Muscle of leg (tissue), 3 donors: ENCODE measurements at regions not wholly inside any gene's neighbourhood (a gene's known extent, or its start where the extent isn't known, plus 50 kb on each side); places are given as distances from the start of the nearest gene placed in this dataset.
"Not testable (repeated sequence)": the region's sequence is repeated elsewhere in the genome, so short reads cannot be mapped to it uniquely, and the experiment has no call there.

Experiments used
- DNase-seq: peaks from one replicate; pipeline ENCODE4 v3.0.0; 2013
- H3K27ac ChIP-seq: one replicate; pipeline ENCODE4 v1.5.1; 2013; ENCODE audit warnings: mild to moderate bottlenecking, low read length, control low read depth
- H3K27me3 ChIP-seq: one replicate; pipeline ENCODE4 v1.6.1; 2013; ENCODE audit warnings: low read length; ENCODE audit not compliant: control insufficient read depth, insufficient read depth
- H3K36me3 ChIP-seq: one replicate; pipeline ENCODE4 v1.6.1; 2013; ENCODE audit warnings: low read length; ENCODE audit not compliant: control insufficient read depth, insufficient read depth
- H3K4me1 ChIP-seq: one replicate; pipeline ENCODE4 v1.6.1; 2013; ENCODE audit warnings: low read length; ENCODE audit not compliant: control insufficient read depth, insufficient read depth
- H3K4me3 ChIP-seq: one replicate; pipeline ENCODE4 v1.5.1; 2013; ENCODE audit warnings: low read length, control low read depth
- H3K9me3 ChIP-seq: replicated peaks from 2 replicates; pipeline ENCODE4 v1.6.1; 2013; ENCODE audit warnings: low read depth, low read length; ENCODE audit not compliant: control insufficient read depth
- WGBS: methylation state at CpG from one replicate; pipeline ENCODE4 v1.1.5; 2013; ENCODE audit warnings: missing lambda C conversion rate; ENCODE audit not compliant: insufficient coverage; 5-methylcytosine and 5-hydroxymethylcytosine counted together

DNA sequence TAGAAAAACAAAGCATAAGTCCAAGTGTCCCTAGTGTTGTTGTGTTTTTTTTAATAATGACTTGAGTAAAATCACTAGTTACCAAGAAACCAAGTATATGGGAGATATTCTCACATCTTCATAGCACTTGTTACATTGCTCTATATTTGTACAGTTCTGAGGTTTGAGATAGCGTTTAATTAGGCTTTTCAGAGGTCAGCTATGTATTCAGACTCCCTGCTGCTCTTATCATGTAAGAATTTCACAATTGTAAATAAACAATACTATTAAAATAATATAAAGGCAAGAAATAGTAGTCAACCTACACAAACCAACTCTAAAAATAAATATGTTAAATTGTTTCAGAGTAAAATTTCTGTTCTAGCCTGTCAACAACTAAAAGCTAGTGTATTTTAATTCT lies 761.9 kb upstream of the FAM174A start:
- DNase-seq, result no peak
- WGBS, result no CpG with 5 or more reads among the region's 1 CpG
- Histone ChIP-seq H3K4me1 (no peaks in the 10 kb centered on the region), H3K4me3 (no peak overlapping the region), H3K9me3 (no peaks in the 10 kb centered on the region), H3K27me3 (no peaks in the 10 kb centered on the region), H3K36me3 (no peaks in the 10 kb centered on the region), H3K27ac (no peak overlapping the region)

DNA sequence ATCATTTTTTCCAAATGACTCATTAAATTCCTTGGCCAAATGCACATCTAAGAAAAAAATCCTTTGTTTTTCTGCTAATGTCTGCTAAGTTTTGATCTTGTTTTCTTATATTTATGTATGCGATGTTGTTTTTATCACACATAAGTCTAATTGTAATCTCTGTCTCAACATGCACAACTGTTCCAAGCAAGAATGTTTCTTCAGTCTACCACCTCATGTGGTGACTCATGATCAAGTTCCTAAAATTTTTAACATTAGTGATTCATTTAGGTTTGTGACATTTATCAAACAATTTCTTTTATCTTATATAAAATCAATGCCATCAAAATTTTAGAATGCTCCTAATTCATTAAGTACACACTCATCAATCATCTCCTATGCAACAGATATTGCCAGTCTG lies 763.9 kb upstream of the FAM174A start:
- H3K36me3 ChIP-seq, result no peaks in the 10 kb centered on the region
- H3K4me3 ChIP-seq, result no peak overlapping the region
- no peaks in the 10 kb centered on the region for H3K9me3 ChIP-seq
- DNase-seq, result no peak
- H3K4me1 ChIP-seq, result no peaks in the 10 kb centered on the region
- no CpG with 5 or more reads among the region's 1 CpG for WGBS
- no peak overlapping the region for H3K27ac ChIP-seq
- H3K27me3 ChIP-seq, result no peaks in the 10 kb centered on the region

DNA sequence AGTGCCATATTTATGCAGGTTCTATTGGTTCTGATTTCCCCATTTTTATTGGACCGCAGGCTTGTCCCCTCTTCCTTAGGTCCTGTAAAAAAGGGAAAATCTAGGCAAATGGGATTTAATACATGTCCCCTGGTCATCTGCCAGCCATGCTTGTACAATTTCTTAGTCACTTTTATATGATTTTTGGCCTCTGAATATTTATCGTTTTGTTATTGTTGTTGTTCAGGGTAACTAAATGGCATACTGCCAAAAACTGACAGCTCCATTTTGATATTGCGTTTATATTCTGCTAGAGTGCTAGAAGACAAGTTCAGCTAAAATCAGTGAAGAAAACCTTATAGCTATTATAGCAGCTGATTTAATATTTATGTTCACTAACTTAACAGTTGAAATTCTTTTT lies 770.2 kb upstream of the FAM174A start:
- H3K27me3 ChIP-seq, result no peaks in the 10 kb centered on the region
- no peak overlapping the region for H3K4me3 ChIP-seq
- no peaks in the 10 kb centered on the region for H3K4me1 ChIP-seq
- H3K36me3 ChIP-seq, result no peaks in the 10 kb centered on the region
- WGBS, result no CpG with 5 or more reads among the region's 3 CpGs
- no peak overlapping the region for H3K27ac ChIP-seq
- peaks cover 3% of the 10 kb centered on the region for H3K9me3 ChIP-seq
- peak; percentile 51 for DNase-seq

DNA sequence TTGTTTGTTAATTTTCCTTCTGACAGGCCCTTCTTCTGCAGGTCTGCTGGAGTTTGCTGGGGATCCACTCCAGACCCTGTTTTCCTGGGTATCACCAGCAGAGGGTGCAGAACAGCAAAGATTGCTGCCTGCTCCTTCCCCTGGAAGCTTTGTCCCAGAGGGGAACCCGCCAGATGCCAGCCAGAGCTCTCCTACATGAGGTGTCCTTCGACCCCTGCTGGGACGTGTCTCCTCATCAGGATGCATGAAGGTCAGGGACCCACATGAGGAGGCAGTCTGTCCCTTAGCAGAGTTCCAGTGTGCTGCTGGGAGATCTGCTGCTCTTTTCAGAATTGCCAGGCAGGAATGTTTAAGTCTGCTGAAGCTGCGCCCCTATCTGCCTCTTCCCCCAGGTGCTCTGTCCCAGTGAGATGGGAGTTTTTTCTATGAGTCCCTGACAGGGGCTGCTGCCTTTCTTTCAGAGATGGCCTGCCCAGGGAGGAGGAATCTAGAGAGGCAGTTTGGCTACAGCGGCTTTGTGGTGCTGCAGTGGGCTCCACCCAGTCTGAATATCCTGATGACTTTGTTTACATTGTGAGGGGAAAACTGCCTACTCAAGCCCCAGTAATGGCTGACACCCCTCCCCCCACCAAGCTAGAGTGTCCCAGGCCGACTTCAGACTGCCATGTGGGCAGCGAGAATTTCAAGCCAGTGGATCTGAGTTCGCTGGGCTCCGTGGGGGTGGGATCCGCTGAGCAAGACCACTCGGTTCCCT lies 772.0 kb upstream of the FAM174A start:
- H3K27me3 ChIP-seq, result no peaks in the 10 kb centered on the region
- 85% methylated on average over 10 of the region's 11 CpGs for WGBS
- no peaks in the 10 kb centered on the region for H3K36me3 ChIP-seq
- no peak overlapping the region for H3K4me3 ChIP-seq
- DNase-seq, result no peak
- peaks cover 3% of the 10 kb centered on the region for H3K9me3 ChIP-seq
- H3K4me1 ChIP-seq, result no peaks in the 10 kb centered on the region
- no peak overlapping the region for H3K27ac ChIP-seq

DNA sequence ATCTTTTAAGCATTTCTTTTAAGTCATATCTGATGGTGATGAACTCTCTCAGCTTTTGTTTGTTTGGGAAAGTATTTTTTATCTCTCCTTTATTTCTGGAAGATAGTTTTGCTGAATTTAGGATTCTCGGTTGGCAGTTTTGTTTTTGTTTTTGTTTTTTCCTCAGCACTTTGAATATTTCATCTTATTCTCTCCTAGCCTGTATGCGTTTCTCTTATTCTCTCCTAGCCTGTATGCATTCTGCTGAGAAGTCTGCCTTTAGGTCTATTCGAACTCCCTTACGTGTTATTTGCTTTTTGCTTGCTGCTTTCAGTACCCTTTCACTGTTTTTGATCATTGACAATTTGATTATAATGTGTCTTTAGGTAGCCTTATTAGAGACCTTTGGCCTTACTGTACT lies 787.8 kb upstream of the FAM174A start:
- Histone ChIP-seq H3K4me1 (no peaks in the 10 kb centered on the region), H3K36me3 (no peaks in the 10 kb centered on the region), H3K9me3 (peaks cover 2% of the 10 kb centered on the region), H3K27ac (no peak overlapping the region), H3K27me3 (no peaks in the 10 kb centered on the region), H3K4me3 (no peak overlapping the region)
- no peak for DNase-seq
- WGBS, result no CpG with 5 or more reads among the region's 4 CpGs

DNA sequence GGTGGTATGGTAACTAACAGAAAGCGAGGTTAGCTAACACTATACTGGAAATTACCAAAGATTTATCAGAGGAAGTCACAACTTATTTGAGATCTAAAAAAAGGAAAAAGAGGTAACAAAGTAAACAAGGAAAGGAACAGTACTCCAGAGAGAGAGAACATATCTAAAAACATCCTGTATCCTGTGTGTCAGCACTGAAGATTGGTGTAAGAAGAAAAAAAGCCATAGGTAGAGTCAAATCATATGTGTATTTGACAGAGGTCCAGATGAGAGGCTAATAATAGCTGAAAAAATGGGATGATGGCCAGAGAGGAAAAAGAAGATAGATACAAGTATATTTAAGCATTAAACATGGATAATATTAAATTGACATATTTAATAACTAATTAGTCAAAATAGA lies 802.0 kb upstream of the FAM174A start:
- not testable (repeated sequence) for H3K27ac ChIP-seq, H3K27me3 ChIP-seq, H3K4me3 ChIP-seq, H3K4me1 ChIP-seq, DNase-seq, H3K9me3 ChIP-seq, H3K36me3 ChIP-seq
- WGBS, result no CpG with 5 or more reads among the region's 1 CpG

DNA sequence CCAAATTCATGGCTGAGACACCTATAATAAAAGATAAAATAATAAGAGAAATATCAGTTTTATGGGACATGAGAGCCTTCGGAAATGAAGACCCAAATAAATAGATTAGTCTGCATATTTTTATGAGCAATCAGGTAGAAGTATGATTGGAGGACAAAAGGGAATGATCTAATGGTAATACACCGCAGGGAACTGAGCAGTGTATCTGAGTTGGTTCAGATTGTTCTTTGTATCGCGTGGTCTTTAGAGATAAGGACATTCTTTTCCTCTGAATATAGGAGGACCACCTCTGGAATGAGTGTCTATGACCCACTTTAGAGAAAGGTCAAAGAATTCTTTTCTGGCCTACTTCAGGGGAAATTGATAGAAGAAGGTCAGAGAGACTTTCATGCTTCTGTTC lies 801.8 kb upstream of the CHD1 start:
- WGBS, result no CpG with 5 or more reads among the region's 4 CpGs
- not testable (repeated sequence) for DNase-seq, H3K27me3 ChIP-seq, H3K4me3 ChIP-seq, H3K27ac ChIP-seq, H3K9me3 ChIP-seq, H3K4me1 ChIP-seq, H3K36me3 ChIP-seq

DNA sequence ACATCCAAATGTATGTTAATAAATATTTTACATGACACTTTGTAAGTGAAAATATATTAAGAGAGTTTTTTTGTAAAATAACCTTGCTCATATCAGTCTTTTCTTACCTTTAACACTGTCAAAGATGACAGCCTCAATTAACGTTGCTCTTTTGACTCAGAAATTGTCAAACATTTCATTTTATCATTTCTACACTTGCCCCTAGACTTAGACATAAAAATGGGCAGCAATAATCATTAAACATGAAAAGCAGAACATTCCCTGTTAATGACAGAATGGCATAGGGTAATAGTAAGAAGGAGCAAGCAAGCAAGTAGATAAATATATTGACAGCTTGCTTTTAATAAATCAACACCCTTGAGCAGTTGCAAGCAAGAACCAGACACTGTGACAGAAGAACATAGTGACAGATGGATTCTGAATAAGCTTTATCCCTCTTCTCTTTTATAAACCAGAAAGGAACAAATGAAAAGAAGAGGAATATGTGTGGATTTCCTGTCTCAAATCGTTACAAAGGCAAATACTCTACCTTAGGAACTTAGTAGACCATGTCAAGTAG lies 796.0 kb upstream of the CHD1 start:
- H3K27ac ChIP-seq, result no peak overlapping the region
- WGBS, result no CpG with 5 or more reads among the region's 2 CpGs
- DNase-seq, result no peak
- H3K4me1 ChIP-seq, result no peaks in the 10 kb centered on the region
- H3K4me3 ChIP-seq, result no peak overlapping the region
- no peaks in the 10 kb centered on the region for H3K9me3 ChIP-seq
- no peaks in the 10 kb centered on the region for H3K27me3 ChIP-seq
- no peaks in the 10 kb centered on the region for H3K36me3 ChIP-seq

DNA sequence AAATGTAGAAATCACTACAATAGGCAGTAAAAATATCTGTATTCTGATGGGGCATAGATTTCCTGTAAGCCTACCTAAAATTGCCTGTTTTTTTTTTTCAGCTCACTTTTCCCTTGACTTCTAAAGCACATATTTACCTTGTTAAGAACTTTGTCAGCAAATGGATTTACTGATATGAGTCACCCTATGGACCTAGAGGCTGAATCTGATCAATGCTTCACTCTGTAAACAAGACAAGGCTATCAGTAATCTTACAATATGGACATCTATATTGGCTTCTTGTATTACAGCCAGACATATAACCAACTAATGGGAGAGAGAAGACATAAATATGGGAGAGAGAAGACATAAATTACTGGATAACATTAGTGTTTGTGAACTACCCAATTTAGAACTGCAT lies 792.7 kb upstream of the CHD1 start:
- H3K9me3 ChIP-seq, result no peaks in the 10 kb centered on the region
- no peak for DNase-seq
- H3K4me1 ChIP-seq, result no peaks in the 10 kb centered on the region
- H3K4me3 ChIP-seq, result no peak overlapping the region
- H3K27me3 ChIP-seq, result no peaks in the 10 kb centered on the region
- no peak overlapping the region for H3K27ac ChIP-seq
- H3K36me3 ChIP-seq, result no peaks in the 10 kb centered on the region

DNA sequence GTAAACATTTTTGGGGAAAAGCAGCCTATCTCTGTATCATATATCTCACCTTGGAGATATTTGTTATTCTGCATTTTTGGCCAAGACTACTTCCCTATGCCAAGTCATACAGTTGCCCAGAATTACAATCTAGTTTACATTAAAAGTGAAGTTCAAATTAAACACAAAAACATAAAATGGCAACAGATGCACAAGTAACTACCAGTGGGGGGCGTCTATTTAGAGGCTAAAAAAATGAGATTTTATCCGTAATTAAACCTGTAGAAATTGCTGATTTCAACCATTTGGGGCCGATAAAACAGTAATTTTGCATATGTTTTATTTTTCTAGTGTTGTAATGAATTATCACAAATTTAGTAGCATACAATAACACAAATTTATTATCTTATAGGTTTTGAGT lies 787.1 kb upstream of the CHD1 start:
- WGBS, result no CpG with 5 or more reads among the region's 3 CpGs
- H3K9me3 ChIP-seq, result no peaks in the 10 kb centered on the region
- H3K27me3 ChIP-seq, result no peaks in the 10 kb centered on the region
- no peak overlapping the region for H3K4me3 ChIP-seq
- DNase-seq, result no peak
- H3K27ac ChIP-seq, result no peak overlapping the region
- no peaks in the 10 kb centered on the region for H3K36me3 ChIP-seq
- H3K4me1 ChIP-seq, result no peaks in the 10 kb centered on the region

DNA sequence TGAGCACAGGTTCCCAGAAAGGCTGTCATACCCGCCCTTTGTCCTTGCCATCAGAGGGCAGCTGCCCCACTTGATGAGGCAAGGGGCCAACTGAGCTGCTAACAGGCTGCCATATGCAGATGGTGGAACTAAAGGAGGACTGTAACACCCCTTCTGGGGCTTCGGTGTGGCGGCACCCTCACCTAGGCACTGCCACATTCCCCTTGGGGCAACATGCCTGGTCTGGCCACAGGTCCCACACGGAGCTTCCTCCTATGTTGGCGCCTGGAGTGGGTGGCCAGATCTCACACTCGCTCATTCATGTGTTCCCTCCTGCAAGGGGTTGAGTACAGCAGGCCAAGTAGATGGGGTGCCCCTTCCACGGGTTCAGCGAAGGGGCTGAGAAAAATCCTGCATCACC lies 777.4 kb upstream of the CHD1 start:
- Histone ChIP-seq H3K9me3 (peaks cover 3% of the 10 kb centered on the region), H3K4me1 (no peaks in the 10 kb centered on the region), H3K27me3 (no peaks in the 10 kb centered on the region), H3K4me3 (no peak overlapping the region), H3K36me3 (no peaks in the 10 kb centered on the region), H3K27ac (no peak overlapping the region)
- no peak for DNase-seq
- WGBS, result 85% methylated on average over 5 of the region's 8 CpGs
